H54 (cell line): ENCODE measurements at regions not wholly inside any gene's neighbourhood (a gene's known extent, or its start where the extent isn't known, plus 50 kb on each side); places are given as distances from the start of the nearest gene placed in this dataset.

Experiments used
- DNase-seq: peaks from one replicate; pipeline ENCODE4 v3.0.0; 2011; ENCODE audit warnings: low spot score, mixed read lengths; ENCODE audit not compliant: insufficient read length
- FAIRE-seq: peaks from 3 replicates; lab custom pipeline; 2011; peaks lifted over from hg19 to GRCh38; lab: Jason Lieb, UNC
- POLR2A ChIP-seq: IDR thresholded peaks from 2 replicates; pipeline ENCODE4 v1.6.1; 2011; ENCODE audit warnings: low read depth, mild to moderate bottlenecking, low read length

- DNase-seq (no peak), FAIRE-seq (no peak)
- no peak for TF ChIP-seq POLR2A
Measured at GRCh38 chr3:124451630-124452317, 278.5 kb upstream of the UMPS start.

- TF ChIP-seq POLR2A: no peak
- no peak for DNase-seq
- FAIRE-seq: no peak
Measured at GRCh38 chr3:124453189-124453588, 277.1 kb upstream of the UMPS start.

- no peak for TF ChIP-seq POLR2A
- no peak for FAIRE-seq
Measured at GRCh38 chr3:124455891-124456290, 274.4 kb upstream of the UMPS start.

GRCh38 chr3:124456506-124456905 is 273.7 kb upstream of the UMPS start:
- no peak for TF ChIP-seq POLR2A
- DNase-seq (no peak), FAIRE-seq (no peak)

More at GRCh38 chr3:124455891-124456290, 274.4 kb upstream of the UMPS start:
- DNase-seq: no peak

GRCh38 chr3:124459678-124460077 is 270.6 kb upstream of the UMPS start:
- FAIRE-seq (no peak), DNase-seq (no peak)
- TF ChIP-seq POLR2A: no peak

GRCh38 chr3:124461126-124461525 is 269.1 kb upstream of the UMPS start:
- TF ChIP-seq POLR2A: no peak
- FAIRE-seq (no peak), DNase-seq (no peak)

- FAIRE-seq: no peak
- no peak for DNase-seq
Measured at GRCh38 chr3:124461838-124462632, 268.2 kb upstream of the UMPS start.

GRCh38 chr3:124463234-124463633 is 267.0 kb upstream of the UMPS start:
- DNase-seq: no peak
- no peak for FAIRE-seq
- TF ChIP-seq POLR2A: no peak

More at GRCh38 chr3:124461838-124462632, 268.2 kb upstream of the UMPS start:
- TF ChIP-seq POLR2A: no peak

- TF ChIP-seq POLR2A: no peak
- FAIRE-seq (peak; percentile 78), DNase-seq (peak; percentile 57)
Measured at GRCh38 chr3:124467980-124468902, 262.0 kb upstream of the UMPS start.

- no peak for TF ChIP-seq POLR2A
- DNase-seq (no peak), FAIRE-seq (no peak)
Measured at GRCh38 chr3:124469555-124469954, 260.7 kb upstream of the UMPS start.

GRCh38 chr3:124478830-124479229 is 251.4 kb upstream of the UMPS start:
- no peak for TF ChIP-seq POLR2A
- no peak for FAIRE-seq

GRCh38 chr3:124483915-124484470 is 246.3 kb upstream of the UMPS start:
- FAIRE-seq (no peak), DNase-seq (no peak)
- TF ChIP-seq POLR2A: no peak

More at GRCh38 chr3:124478830-124479229, 251.4 kb upstream of the UMPS start:
- DNase-seq: no peak

GRCh38 chr3:124486324-124486723 is 243.9 kb upstream of the UMPS start:
- FAIRE-seq: no peak
- TF ChIP-seq POLR2A: no peak
- DNase-seq: no peak
